IMR-90 (cell line): ENCODE measurements at regions not wholly inside any gene's neighbourhood (a gene's known extent, or its start where the extent isn't known, plus 50 kb on each side); places are given as distances from the start of the nearest gene placed in this dataset.

Experiments
- ATAC-seq: fragments of 200-7000 bp; cut with Tn5 transposase; 2 replicates; pipeline ENCODE4 v1.9.1; 2020; ENCODE audit warnings: low read depth, mild to moderate bottlenecking, moderate library complexity
- BruUV-seq: library from RNA; stranded (reverse); fragments of 400-500 nt; replicated peaks from 2 replicates; lab custom pipeline; 2021; lab: Mats Ljungman, UMichigan
- CTCF ChIA-PET: fragments of 300-600 bp; formaldehyde crosslinking; extraction: SDS; loops from one replicate; lab custom pipeline; 2021; ENCODE audit warnings: antibody characterized with exemption; lab: Yijun Ruan, JAX
- POLR2A ChIA-PET: fragments of 300-600 bp; sonication (Branson Sonifier 250); formaldehyde crosslinking; loops from one replicate; lab custom pipeline; 2022; ENCODE audit warnings: antibody characterized with exemption; ENCODE audit not compliant: unreplicated experiment; lab: Charles Lee
- DNase-seq: peaks from one replicate; pipeline ENCODE4 v3.0.0; 2013
- H2AFZ ChIP-seq: replicated peaks from 2 replicates; pipeline ENCODE3; 2013; ENCODE audit warnings: low read length, mild to moderate bottlenecking; ENCODE audit not compliant: poor library complexity
- H2AK5ac ChIP-seq: 2 replicates; pipeline ENCODE4 v1.6.1; 2013; ENCODE audit warnings: low read depth, low read length, inconsistent platforms
- H2AK9ac ChIP-seq: replicated peaks from 2 replicates; pipeline ENCODE3; 2013; ENCODE audit warnings: mild to moderate bottlenecking, low read depth, low read length, moderate library complexity; ENCODE audit not compliant: poor library complexity
- H2BK120ac ChIP-seq: 2 replicates; pipeline ENCODE4 v1.6.1; 2013; ENCODE audit warnings: low read depth, low read length, inconsistent platforms
- H2BK15ac ChIP-seq: 3 replicates; pipeline ENCODE4 v1.6.1; 2013; ENCODE audit warnings: low read depth, low read length, inconsistent platforms
- H2BK20ac ChIP-seq: 2 replicates; pipeline ENCODE4 v1.6.1; 2013; ENCODE audit warnings: low read depth, mild to moderate bottlenecking, inconsistent platforms, low read length, moderate library complexity
- H2BK5ac ChIP-seq: 2 replicates; pipeline ENCODE4 v1.6.1; 2013; ENCODE audit warnings: mild to moderate bottlenecking, low read depth, low read length, inconsistent platforms; ENCODE audit not compliant: poor library complexity, severe bottlenecking
- H3K14ac ChIP-seq: replicated peaks from 2 replicates; pipeline ENCODE4 v1.6.1; 2013; ENCODE audit warnings: low read depth, low read length, inconsistent platforms
- H3K18ac ChIP-seq: 2 replicates; pipeline ENCODE4 v1.6.1; 2013; ENCODE audit warnings: low read depth, low read length, control low read depth
- H3K23ac ChIP-seq: 2 replicates; pipeline ENCODE4 v1.6.1; 2013; ENCODE audit warnings: low read depth, low read length, inconsistent platforms
- H3K27ac ChIP-seq: 2 replicates; pipeline ENCODE4 v1.5.1; 2013; ENCODE audit warnings: mild to moderate bottlenecking, control low read depth, low read length; ENCODE audit not compliant: insufficient read depth
- H3K27me3 ChIP-seq: 2 replicates; pipeline ENCODE4 v1.6.1; 2013; ENCODE audit warnings: low read length; ENCODE audit not compliant: control insufficient read depth, insufficient read depth
- H3K36me3 ChIP-seq: 2 replicates; pipeline ENCODE4 v1.6.1; 2013; ENCODE audit warnings: low read length, mixed read lengths; ENCODE audit not compliant: control insufficient read depth, insufficient read depth
- H3K4ac ChIP-seq: 2 replicates; pipeline ENCODE4 v1.6.1; 2013; ENCODE audit warnings: low read depth, low read length, inconsistent platforms
- H3K4me1 ChIP-seq: 2 replicates; pipeline ENCODE4 v1.6.1; 2013; ENCODE audit warnings: low read length, mixed read lengths; ENCODE audit not compliant: control insufficient read depth, insufficient read depth
- H3K4me2 ChIP-seq: 2 replicates; pipeline ENCODE4 v1.6.1; 2013; ENCODE audit warnings: low read depth, mild to moderate bottlenecking, control low read depth, low read length, moderate library complexity
- H3K4me3 ChIP-seq: 2 replicates; pipeline ENCODE4 v1.5.1; 2013; ENCODE audit warnings: low read depth, mild to moderate bottlenecking, control low read depth, low read length, moderate library complexity; ENCODE audit not compliant: insufficient read depth
- H3K56ac ChIP-seq: 2 replicates; pipeline ENCODE4 v1.6.1; 2013; ENCODE audit warnings: low read length, inconsistent platforms; ENCODE audit not compliant: insufficient read depth; ENCODE audit errors: extremely low read depth
- H3K79me1 ChIP-seq, 2 experiments: 2 replicates each; pipeline ENCODE4 v1.6.1; 2013; ENCODE audit warnings: low read length in 2 of 2, inconsistent platforms in 1 of 2, low read depth in 1 of 2
- H3K9ac ChIP-seq: 2 replicates; pipeline ENCODE4 v1.6.1; 2013; ENCODE audit warnings: low read depth, low read length, control low read depth
- H3K9me1 ChIP-seq: 2 replicates; pipeline ENCODE4 v1.6.1; 2013; ENCODE audit warnings: low read length, inconsistent platforms; ENCODE audit not compliant: insufficient read depth
- H3K9me3 ChIP-seq: 2 replicates; pipeline ENCODE4 v1.6.1; 2013; ENCODE audit warnings: low read length; ENCODE audit not compliant: control insufficient read depth, insufficient read depth
- H4K20me1 ChIP-seq: 2 replicates; pipeline ENCODE4 v1.6.1; 2013; ENCODE audit warnings: low read length, inconsistent platforms; ENCODE audit not compliant: insufficient read depth
- H4K5ac ChIP-seq: 2 replicates; pipeline ENCODE4 v1.6.1; 2013; ENCODE audit warnings: mild to moderate bottlenecking, low read depth, low read length, control low read depth
- H4K8ac ChIP-seq, 2 experiments: 2 replicates each; pipeline ENCODE4 v1.6.1; 2013; ENCODE audit warnings: low read depth in 2 of 2, low read length in 2 of 2, control low read depth in 1 of 2, inconsistent platforms in 1 of 2
- H4K91ac ChIP-seq: 2 replicates; pipeline ENCODE4 v1.6.1; 2013; ENCODE audit warnings: low read depth, low read length, inconsistent platforms; ENCODE audit not compliant: insufficient read depth
- BHLHE40 ChIP-seq: fragments of 150-350 bp; IDR thresholded peaks from 2 replicates; pipeline ENCODE4 v1.6.1; 2016; ENCODE audit warnings: mild to moderate bottlenecking, low read depth, low read length
- CEBPB ChIP-seq: IDR thresholded peaks from 2 replicates; pipeline ENCODE4 v1.6.1; 2012; ENCODE audit warnings: low read depth, low read length, improper control_type of control experiment
- CHD1 ChIP-seq: IDR thresholded peaks from 2 replicates; pipeline ENCODE4 v1.6.1; 2012; ENCODE audit warnings: low read depth, low read length, improper control_type of control experiment
- FOS ChIP-seq: fragments of 150-350 bp; IDR thresholded peaks from 2 replicates; pipeline ENCODE4 v1.6.1; 2016; ENCODE audit warnings: low read depth, low read length
- MAFK ChIP-seq: IDR thresholded peaks from 2 replicates; pipeline ENCODE4 v1.6.1; 2012; ENCODE audit warnings: low read depth, low read length, improper control_type of control experiment
- MAZ ChIP-seq: IDR thresholded peaks from 2 replicates; pipeline ENCODE4 v1.6.1; 2012; ENCODE audit warnings: low read depth, mild to moderate bottlenecking, low read length, improper control_type of control experiment, moderate library complexity, borderline replicate concordance
- MXI1 ChIP-seq: IDR thresholded peaks from 2 replicates; pipeline ENCODE4 v1.6.1; 2012; ENCODE audit warnings: low read depth, mild to moderate bottlenecking, low read length, moderate library complexity, borderline replicate concordance
- NFE2L2 ChIP-seq: fragments of 150-350 bp; IDR thresholded peaks from 2 replicates; pipeline ENCODE4 v1.6.1; 2016; ENCODE audit warnings: low read depth, mild to moderate bottlenecking, low read length
- POLR2A ChIP-seq: IDR thresholded peaks from 2 replicates; pipeline ENCODE4 v1.6.1; 2012; ENCODE audit warnings: mild to moderate bottlenecking, low read depth, low read length
- RAD21 ChIP-seq: IDR thresholded peaks from 2 replicates; pipeline ENCODE4 v1.6.1; 2012; ENCODE audit warnings: low read length, improper control_type of control experiment
- RCOR1 ChIP-seq: IDR thresholded peaks from 2 replicates; pipeline ENCODE4 v1.6.1; 2012; ENCODE audit warnings: mild to moderate bottlenecking, low read length, improper control_type of control experiment; ENCODE audit not compliant: insufficient replicate concordance
- RFX5 ChIP-seq: IDR thresholded peaks from 2 replicates; pipeline ENCODE4 v1.8.0; 2012; ENCODE audit warnings: low read depth, mild to moderate bottlenecking, low read length, moderate library complexity
- dilution Hi-C: fragments of 300-500 bp; cut with HindIII; formaldehyde crosslinking; loops from one replicate; pipeline ENCODE4 v1.14.3; 2018; ENCODE audit warnings: low sequenced_read_pairs; ENCODE audit not compliant: unreplicated experiment
- in situ Hi-C: fragments of 300-500 bp; cut with MboI; formaldehyde crosslinking; loops from 3 replicates; pipeline ENCODE4 v1.14.3; 2019; ENCODE audit warnings: low sequenced_read_pairs, inconsistent platforms, mixed read lengths
- intact Hi-C: fragments of 100-400 bp; cut with micrococcal nuclease; formaldehyde crosslinking; loops from 2 replicates; pipeline ENCODE4 v1.10.0; 2022
- TF ChIP-seq, protein P1 (sequence below): fragments of 150-350 bp; IDR thresholded peaks from 2 replicates; pipeline ENCODE4 v1.6.1; 2017; ENCODE audit warnings: mild to moderate bottlenecking, antibody characterized with exemption, low read length, low read depth
- TF ChIP-seq, protein P2 (sequence below): conservative IDR thresholded peaks from 2 replicates; pipeline ENCODE4 v1.5.1; 2012; ENCODE audit warnings: mild to moderate bottlenecking, low read depth, low read length, improper control_type of control experiment

DNA sequence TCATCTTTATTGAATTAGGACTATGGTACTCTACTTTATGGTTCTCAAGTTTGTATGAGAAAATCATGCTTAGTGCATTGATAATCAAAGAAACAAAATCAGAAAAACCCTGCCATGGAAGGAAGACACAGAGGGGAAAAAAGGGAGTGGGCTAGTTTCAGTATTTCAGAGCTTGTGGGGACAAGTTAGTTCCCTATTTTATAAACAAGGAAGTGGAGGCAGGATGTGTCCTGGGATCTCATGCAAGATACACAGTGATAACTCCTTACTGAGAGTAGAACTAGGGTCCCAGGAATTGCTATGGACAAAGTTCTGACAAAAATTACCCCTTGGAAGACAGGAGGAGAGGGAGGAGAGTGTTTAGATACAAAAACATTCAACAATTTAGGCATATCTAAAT is 1277.3 kb downstream of the UQCRFS1 start:
- Histone ChIP-seq H2BK120ac (no peak overlapping the region), H3K79me1 (no peaks in the 10 kb centered on the region), H2BK15ac (no peak overlapping the region), H3K14ac (no peak overlapping the region), H3K4me1 (no peaks in the 10 kb centered on the region), H3K9me3 (peaks cover 9% of the 10 kb centered on the region), H3K4ac (no peak overlapping the region), H4K8ac (no peak overlapping the region), H4K20me1 (no peaks in the 10 kb centered on the region), H2AFZ (no peak overlapping the region), H3K4me2 (no peak overlapping the region), H4K91ac (no peak overlapping the region), H3K27me3 (no peaks in the 10 kb centered on the region), H2BK20ac (no peak overlapping the region), H3K9me1 (no peaks in the 10 kb centered on the region), H3K9ac (no peak overlapping the region), H3K56ac (no peak overlapping the region), H2AK5ac (no peak overlapping the region), H3K27ac (no peak overlapping the region), H2BK5ac (no peak overlapping the region), H3K23ac (no peak overlapping the region), H4K5ac (no peak overlapping the region), H2AK9ac (no peak overlapping the region), H3K18ac (no peak overlapping the region), H3K4me3 (no peak overlapping the region), H3K36me3 (no peaks in the 10 kb centered on the region)
- no TSS peak for BruUV-seq
- ChIA-PET POLR2A (no interaction called here), CTCF (no interaction called here)
- dilution Hi-C loops = no loop called here
- TF ChIP-seq MXI1 (no peak), CHD1 (no peak), RFX5 (no peak), CEBPB (no peak), RAD21 (no peak), FOS (no peak), MAZ (no peak), MAFK (no peak), NFE2L2 (no peak), BHLHE40 (no peak), POLR2A (no peak), RCOR1 (no peak)
- TF ChIP-seq, protein P1, sequence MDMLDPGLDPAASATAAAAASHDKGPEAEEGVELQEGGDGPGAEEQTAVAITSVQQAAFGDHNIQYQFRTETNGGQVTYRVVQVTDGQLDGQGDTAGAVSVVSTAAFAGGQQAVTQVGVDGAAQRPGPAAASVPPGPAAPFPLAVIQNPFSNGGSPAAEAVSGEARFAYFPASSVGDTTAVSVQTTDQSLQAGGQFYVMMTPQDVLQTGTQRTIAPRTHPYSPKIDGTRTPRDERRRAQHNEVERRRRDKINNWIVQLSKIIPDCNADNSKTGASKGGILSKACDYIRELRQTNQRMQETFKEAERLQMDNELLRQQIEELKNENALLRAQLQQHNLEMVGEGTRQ = no peak
- TF ChIP-seq, protein P2, sequence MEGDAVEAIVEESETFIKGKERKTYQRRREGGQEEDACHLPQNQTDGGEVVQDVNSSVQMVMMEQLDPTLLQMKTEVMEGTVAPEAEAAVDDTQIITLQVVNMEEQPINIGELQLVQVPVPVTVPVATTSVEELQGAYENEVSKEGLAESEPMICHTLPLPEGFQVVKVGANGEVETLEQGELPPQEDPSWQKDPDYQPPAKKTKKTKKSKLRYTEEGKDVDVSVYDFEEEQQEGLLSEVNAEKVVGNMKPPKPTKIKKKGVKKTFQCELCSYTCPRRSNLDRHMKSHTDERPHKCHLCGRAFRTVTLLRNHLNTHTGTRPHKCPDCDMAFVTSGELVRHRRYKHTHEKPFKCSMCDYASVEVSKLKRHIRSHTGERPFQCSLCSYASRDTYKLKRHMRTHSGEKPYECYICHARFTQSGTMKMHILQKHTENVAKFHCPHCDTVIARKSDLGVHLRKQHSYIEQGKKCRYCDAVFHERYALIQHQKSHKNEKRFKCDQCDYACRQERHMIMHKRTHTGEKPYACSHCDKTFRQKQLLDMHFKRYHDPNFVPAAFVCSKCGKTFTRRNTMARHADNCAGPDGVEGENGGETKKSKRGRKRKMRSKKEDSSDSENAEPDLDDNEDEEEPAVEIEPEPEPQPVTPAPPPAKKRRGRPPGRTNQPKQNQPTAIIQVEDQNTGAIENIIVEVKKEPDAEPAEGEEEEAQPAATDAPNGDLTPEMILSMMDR = no peak
- in situ Hi-C loops = no loop called here
- intact Hi-C loops = no loop called here
- no peak for ATAC-seq
- DNase-seq = no peak
